ENCODE measurements at regions not wholly inside any gene's neighbourhood (a gene's known extent, or its start where the extent isn't known, plus 50 kb on each side); places are given as distances from the start of the nearest gene placed in this dataset.

DNA sequence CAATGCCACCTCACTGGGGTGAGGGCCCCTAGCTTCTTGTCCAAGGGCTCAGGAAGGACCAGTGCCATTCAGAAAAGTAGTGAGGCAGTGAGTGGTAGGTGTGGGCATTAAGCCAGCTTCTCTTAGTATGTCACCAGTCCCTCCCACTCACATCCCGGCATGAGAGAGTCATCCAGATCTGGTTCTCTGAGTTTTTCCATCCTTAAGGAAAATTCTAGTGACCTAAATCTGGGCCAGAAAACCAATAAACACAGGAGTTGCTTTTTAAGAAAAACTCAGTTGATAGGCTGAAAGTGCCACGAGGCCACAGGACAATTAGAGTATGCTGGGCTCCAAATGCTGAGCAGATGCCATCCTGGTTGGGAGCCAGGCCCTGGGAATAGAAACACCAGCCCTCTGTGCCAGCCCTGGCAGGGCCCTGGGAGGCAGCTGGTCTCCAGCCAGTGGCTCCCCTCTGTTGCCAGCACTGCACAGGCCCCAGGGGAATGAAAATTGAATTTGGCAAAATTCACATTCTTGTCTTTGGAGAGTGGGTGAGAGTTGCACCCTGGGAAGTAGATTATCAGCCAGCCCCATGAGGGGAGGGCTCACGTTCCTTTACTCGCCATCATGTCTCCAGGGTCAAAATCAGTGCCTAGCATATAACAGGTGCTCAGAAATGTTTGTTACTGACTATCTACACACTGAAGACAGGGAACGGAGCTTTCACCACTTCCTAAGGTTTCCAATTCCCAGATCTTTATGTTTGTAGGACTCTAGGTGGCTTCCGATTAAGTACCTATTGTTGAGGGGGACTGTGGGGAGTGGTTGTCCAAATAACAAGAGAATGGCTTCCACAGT, 52.8 kb downstream of the FAM43A start:
- Histone ChIP-seq H3K9ac (ENCODE audit: insufficient read length, low read depth) (no peak overlapping the region), H3K4me3 (ENCODE audit: insufficient read length, low read depth) (no peak overlapping the region), H3K9me3 (ENCODE audit: insufficient read depth, low read length) (0 out of 2 replicates have a peak, but pooled peaks cover 3% of the 10 kb centered on the region), H3K27me3 (ENCODE audit: insufficient read depth, insufficient read length) (peaks cover 30% of the 10 kb centered on the region), H3K36me3 (ENCODE audit: insufficient read depth, insufficient read length, low read length) (no peaks in the 10 kb centered on the region), H3K4me1 (ENCODE audit: insufficient read depth, insufficient read length) (peaks cover under 1% of the 10 kb centered on the region)
- no peak for TF ChIP-seq SUZ12 (IDR thresholded peaks at IDR 0.05; ENCODE audit: extremely low read depth, insufficient read depth, insufficient read length)
- no peak for TF ChIP-seq ZNF274 (IDR thresholded peaks at IDR 0.05; ENCODE audit: low read depth, low read length)
- no peak for TF ChIP-seq YY1 (IDR thresholded peaks at IDR 0.05; ENCODE audit: insufficient read depth, insufficient read length)
- no peak for DNase-seq (ENCODE audit: low read depth, low spot score)

DNA sequence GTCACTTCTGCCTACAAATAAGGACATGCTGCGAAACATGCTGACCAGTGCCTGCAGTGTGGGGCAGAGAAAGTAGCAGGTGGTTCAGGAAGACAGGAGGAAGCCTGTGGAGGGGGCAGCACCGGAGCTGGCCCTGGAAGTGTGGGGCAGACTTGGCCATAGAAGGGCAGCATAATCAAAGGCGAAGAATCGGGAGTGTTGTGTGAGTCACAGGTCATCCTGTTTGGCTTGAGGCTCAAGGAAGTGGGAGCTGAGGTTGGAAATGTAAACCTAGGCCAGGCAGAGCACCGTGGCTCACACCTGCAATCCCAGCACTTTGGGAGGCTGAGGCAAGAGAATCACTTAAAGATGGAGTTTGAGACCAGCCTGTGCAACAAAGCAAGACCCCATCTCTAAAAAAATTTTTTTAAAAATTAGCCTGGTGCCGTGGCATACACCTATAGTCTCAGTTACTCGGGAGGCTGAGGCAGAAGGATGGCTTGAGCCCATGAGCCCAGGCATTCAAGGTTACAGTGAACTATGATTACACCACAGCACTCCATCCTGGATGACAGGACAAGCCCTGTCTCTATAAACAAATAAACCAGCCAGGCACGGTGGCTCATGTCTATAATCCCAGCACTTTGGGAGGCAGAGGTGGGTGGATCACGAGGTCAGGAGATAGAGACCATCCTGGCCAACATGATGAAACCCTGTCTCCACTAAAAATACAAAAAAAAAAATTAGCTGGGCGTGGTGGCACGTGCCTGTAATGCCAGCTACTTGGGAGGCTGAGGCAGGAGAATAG, 54.0 kb downstream of the FAM43A start:
- H3K36me3 ChIP-seq (ENCODE audit: insufficient read depth, insufficient read length, low read length): no peaks in the 10 kb centered on the region
- 0 out of 2 replicates have a peak, but pooled peaks cover 3% of the 10 kb centered on the region for H3K9me3 ChIP-seq (ENCODE audit: insufficient read depth, low read length)
- no peak overlapping the region for H3K4me3 ChIP-seq (ENCODE audit: insufficient read length, low read depth)
- H3K27me3 ChIP-seq (ENCODE audit: insufficient read depth, insufficient read length): peaks cover 30% of the 10 kb centered on the region
- H3K9ac ChIP-seq (ENCODE audit: insufficient read length, low read depth): no peak overlapping the region
- no peak for TF ChIP-seq YY1 (IDR thresholded peaks at IDR 0.05; ENCODE audit: insufficient read depth, insufficient read length)
- TF ChIP-seq SUZ12 (IDR thresholded peaks at IDR 0.05; ENCODE audit: extremely low read depth, insufficient read depth, insufficient read length): no peak
- no peak for TF ChIP-seq ZNF274 (IDR thresholded peaks at IDR 0.05; ENCODE audit: low read depth, low read length)
- no peak for DNase-seq (ENCODE audit: low read depth, low spot score)
- peaks cover 5% of the 10 kb centered on the region for H3K4me1 ChIP-seq (ENCODE audit: insufficient read depth, insufficient read length)

GRCh38 chr3:194740859-194741491, 55.3 kb downstream of the FAM43A start:
- Histone ChIP-seq H3K27me3 (ENCODE audit: insufficient read depth, insufficient read length) (peaks cover 29% of the 10 kb centered on the region), H3K9me3 (ENCODE audit: insufficient read depth, low read length) (no peaks in the 10 kb centered on the region), H3K4me1 (ENCODE audit: insufficient read depth, insufficient read length) (peaks cover 5% of the 10 kb centered on the region), H3K4me3 (ENCODE audit: insufficient read length, low read depth) (no peak overlapping the region), H3K36me3 (ENCODE audit: insufficient read depth, insufficient read length, low read length) (no peaks in the 10 kb centered on the region), H3K9ac (ENCODE audit: insufficient read length, low read depth) (no peak overlapping the region)
- TF ChIP-seq SUZ12 (IDR thresholded peaks at IDR 0.05; ENCODE audit: extremely low read depth, insufficient read depth, insufficient read length) (no peak), ZNF274 (IDR thresholded peaks at IDR 0.05; ENCODE audit: low read depth, low read length) (no peak), YY1 (IDR thresholded peaks at IDR 0.05; ENCODE audit: insufficient read depth, insufficient read length) (no peak)
- peak; percentile 32 for DNase-seq (ENCODE audit: low read depth, low spot score)

DNA sequence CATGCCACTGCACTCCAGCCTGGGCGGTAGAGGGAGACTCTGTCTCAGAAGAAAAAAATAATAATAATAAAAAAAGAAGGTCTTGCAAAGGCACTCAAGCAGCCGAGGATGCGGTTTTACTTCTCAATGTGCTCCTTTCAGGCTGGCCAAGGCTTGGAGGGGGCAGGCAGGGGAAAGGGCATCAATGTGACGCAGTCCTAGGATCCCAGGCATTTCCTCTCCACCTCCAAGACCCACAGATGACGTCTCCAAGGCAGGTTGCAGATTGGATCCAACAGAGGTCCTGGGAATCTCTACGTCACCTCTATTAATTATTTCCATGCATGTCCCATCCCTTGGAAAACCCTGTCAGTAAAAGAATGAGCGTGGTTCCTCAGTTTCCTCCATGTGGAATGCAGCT, 56.2 kb downstream of the FAM43A start:
- peaks cover 5% of the 10 kb centered on the region for H3K4me1 ChIP-seq (ENCODE audit: insufficient read depth, insufficient read length)
- no peak overlapping the region for H3K4me3 ChIP-seq (ENCODE audit: insufficient read length, low read depth)
- TF ChIP-seq ZNF274 (IDR thresholded peaks at IDR 0.05; ENCODE audit: low read depth, low read length): no peak
- TF ChIP-seq YY1 (IDR thresholded peaks at IDR 0.05; ENCODE audit: insufficient read depth, insufficient read length): no peak
- H3K27me3 ChIP-seq (ENCODE audit: insufficient read depth, insufficient read length): peaks cover 26% of the 10 kb centered on the region
- H3K36me3 ChIP-seq (ENCODE audit: insufficient read depth, insufficient read length, low read length): no peaks in the 10 kb centered on the region
- H3K9ac ChIP-seq (ENCODE audit: insufficient read length, low read depth): no peak overlapping the region
- H3K9me3 ChIP-seq (ENCODE audit: insufficient read depth, low read length): no peaks in the 10 kb centered on the region
- no peak for DNase-seq (ENCODE audit: low read depth, low spot score)

- no peaks in the 10 kb centered on the region for H3K36me3 ChIP-seq (ENCODE audit: insufficient read depth, insufficient read length, low read length)
- H3K27me3 ChIP-seq (ENCODE audit: insufficient read depth, insufficient read length): peaks cover 8% of the 10 kb centered on the region
- no peak overlapping the region for H3K4me3 ChIP-seq (ENCODE audit: insufficient read length, low read depth)
- peaks cover 21% of the 10 kb centered on the region for H3K4me1 ChIP-seq (ENCODE audit: insufficient read depth, insufficient read length)
- H3K9me3 ChIP-seq (ENCODE audit: insufficient read depth, low read length): no peaks in the 10 kb centered on the region
- no peak overlapping the region for H3K9ac ChIP-seq (ENCODE audit: insufficient read length, low read depth)
- no peak for TF ChIP-seq ZNF274 (IDR thresholded peaks at IDR 0.05; ENCODE audit: low read depth, low read length)
- no peak for TF ChIP-seq YY1 (IDR thresholded peaks at IDR 0.05; ENCODE audit: insufficient read depth, insufficient read length)
- DNase-seq (ENCODE audit: low read depth, low spot score): no peak
These were observed 59.1 kb downstream of the FAM43A start for GRCh38 chr3:194744826-194745225.

DNA sequence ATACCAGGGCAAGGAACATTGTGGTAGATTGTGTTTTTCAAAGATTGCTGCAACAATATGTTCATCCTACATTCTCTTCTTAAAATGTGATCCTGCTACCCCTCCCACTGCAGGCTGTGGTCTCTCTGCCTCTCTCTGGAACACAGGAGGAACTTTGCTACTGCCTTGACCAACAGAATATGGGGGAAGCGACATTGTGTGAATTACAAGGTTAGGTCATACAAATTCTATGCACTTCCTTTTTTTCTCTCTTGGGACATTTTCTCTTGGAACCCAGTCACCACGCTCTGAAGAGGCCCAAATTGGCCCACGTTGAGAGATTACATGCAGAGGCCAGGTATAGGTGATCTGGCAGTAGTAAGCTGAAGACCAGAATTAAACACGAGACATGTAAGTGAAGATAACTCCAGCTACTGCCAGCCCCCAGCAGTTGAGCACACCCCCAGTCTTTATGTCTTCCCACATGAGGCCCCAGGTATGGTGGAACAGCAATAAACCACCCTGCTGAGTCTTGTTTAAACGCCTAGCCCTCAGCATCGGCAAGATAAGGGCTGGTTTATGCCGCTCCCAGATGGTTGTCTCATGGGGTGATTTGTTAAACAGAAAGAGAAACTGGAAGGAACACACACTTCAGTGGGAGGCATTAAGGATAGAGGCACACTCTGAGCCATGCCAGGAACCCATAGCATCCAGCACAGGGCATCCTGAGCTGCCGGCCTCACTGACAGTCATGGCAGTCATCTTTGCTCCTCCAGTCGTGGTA, 59.9 kb downstream of the FAM43A start:
- no peak overlapping the region for H3K4me3 ChIP-seq (ENCODE audit: insufficient read length, low read depth)
- H3K4me1 ChIP-seq (ENCODE audit: insufficient read depth, insufficient read length): peaks cover 23% of the 10 kb centered on the region
- H3K9me3 ChIP-seq (ENCODE audit: insufficient read depth, low read length): no peaks in the 10 kb centered on the region
- no peak overlapping the region for H3K9ac ChIP-seq (ENCODE audit: insufficient read length, low read depth)
- TF ChIP-seq SUZ12 (IDR thresholded peaks at IDR 0.05; ENCODE audit: extremely low read depth, insufficient read depth, insufficient read length) (no peak), ZNF274 (IDR thresholded peaks at IDR 0.05; ENCODE audit: low read depth, low read length) (no peak), YY1 (IDR thresholded peaks at IDR 0.05; ENCODE audit: insufficient read depth, insufficient read length) (no peak)
- H3K36me3 ChIP-seq (ENCODE audit: insufficient read depth, insufficient read length, low read length): no peaks in the 10 kb centered on the region
- DNase-seq (ENCODE audit: low read depth, low spot score): no peak
- peaks cover 8% of the 10 kb centered on the region for H3K27me3 ChIP-seq (ENCODE audit: insufficient read depth, insufficient read length)

Data from NT2/D1 (cell line).